Skin of body (tissue), 1 donor: ENCODE measurements at regions not wholly inside any gene's neighbourhood (a gene's known extent, or its start where the extent isn't known, plus 50 kb on each side); places are given as distances from the start of the nearest gene placed in this dataset.

Experiments used
- DNase-seq: peaks from one replicate; lab custom pipeline; 2025; lab: John Stamatoyannopoulos, UW

DNA sequence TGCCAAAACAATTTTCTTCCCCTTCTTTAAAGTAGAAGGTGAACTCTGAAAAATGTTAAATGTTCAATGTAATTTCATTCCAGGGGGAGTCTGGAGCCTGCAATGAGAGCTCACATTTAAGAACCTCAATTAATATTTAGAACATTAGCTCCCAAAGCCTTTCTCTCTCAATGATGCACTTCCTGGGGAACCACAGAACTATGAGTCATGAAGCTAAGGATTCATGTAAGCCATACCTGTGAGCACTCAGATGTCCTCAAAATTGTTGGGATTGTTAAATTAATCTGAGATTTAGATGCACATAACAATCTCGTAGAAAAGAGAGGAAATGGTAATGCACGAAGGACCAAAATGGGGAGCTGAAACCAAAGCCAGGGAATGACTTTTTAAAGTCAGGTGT lies 244.2 kb upstream of the LRIG1 start:
- no peak for DNase-seq

DNA sequence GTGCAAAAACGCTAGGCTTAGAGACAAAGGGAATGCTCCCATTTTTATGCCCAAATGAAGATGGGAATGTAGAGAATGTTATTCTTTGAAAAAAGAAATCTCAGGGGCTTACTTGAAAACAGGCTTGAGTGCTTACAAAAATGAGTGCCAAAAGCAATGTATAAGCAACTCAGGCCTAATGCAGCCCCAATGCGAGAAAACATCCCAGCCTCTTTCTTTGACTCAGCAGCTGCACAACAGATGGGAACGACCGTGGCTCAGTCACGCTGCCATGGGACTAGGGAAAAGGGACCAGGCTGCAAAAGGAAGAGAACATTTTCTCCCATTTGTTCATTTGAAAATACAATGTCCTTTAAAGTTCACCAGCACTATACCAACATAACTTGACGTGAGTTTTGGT lies 246.4 kb upstream of the LRIG1 start:
- peak; percentile 87 for DNase-seq

DNA sequence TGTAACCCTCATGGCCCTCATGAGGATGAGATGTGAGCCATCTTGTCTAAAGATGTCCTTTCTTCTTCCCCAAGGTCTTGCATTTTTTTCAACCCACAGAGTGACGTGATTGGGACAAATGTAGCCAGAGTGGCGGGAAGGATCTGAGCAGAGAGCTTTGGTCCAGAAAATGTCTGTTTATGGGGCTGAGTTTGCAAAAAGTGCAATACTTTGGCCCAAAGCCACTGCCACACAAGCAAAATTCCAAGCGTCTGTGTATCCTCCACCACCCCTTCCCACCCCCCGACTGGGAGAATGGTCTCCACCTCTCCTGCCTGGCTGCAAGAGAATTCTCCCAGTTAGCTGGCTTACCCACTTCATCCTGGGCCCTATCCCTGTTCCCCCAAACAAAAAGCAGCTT lies 246.9 kb upstream of the LRIG1 start:
- peak; percentile 82 for DNase-seq

GRCh38 chr3:66748175-66748876 lies 247.5 kb upstream of the LRIG1 start:
- DNase-seq, result no peak

DNA sequence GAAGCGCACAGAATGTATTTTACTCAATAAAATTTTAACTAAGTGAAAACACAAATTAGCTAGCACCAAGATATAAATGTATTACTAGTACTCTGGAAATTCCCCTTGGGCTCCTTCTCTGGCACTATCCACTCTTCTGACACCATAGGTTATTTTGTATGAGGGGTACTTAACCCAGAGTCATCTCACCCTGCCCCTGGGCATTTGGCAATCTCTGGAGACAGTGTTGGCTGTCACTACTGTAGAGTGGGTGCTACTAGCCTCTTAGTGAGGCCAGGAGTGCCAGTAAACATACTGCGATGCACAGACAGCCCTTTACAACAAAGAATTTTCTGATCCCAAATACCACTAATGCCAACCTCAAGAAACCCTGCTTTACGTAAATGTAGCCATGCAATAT lies 246.3 kb upstream of the KBTBD8 start:
- DNase-seq, result no peak

- no peak for DNase-seq
Observed at GRCh38 chr3:66753670-66754069, 244.4 kb upstream of the KBTBD8 start.

GRCh38 chr3:66754613-66755012 lies 243.5 kb upstream of the KBTBD8 start:
- no peak for DNase-seq

GRCh38 chr3:66755924-66756323 lies 242.2 kb upstream of the KBTBD8 start:
- no peak for DNase-seq

DNA sequence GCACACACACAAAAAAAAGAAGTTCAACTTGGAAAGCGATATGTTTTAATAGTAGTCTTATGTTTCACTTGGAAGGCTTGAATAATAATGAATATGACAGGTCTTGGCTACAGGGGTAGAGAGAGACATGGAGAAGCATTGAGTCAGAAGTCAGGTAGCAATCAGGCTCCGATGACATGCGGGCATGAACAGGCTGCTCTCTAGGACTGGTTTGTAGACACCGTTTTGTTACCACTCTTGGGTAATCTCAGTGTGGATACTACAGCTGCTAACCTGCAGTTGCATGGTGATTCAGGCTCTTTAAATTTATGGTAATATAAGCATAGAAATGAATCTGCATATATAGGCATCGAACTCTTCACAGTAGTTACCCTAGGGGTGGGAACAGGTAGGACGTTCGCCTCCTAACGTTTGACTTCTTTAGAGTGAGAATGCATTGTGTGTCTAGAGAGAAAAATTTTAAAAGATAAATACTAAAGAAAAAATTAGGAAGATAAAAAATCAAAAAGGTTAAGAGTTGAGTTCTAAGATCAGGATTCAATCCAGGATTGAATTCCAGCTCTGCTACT lies 241.6 kb upstream of the KBTBD8 start:
- no peak for DNase-seq

DNA sequence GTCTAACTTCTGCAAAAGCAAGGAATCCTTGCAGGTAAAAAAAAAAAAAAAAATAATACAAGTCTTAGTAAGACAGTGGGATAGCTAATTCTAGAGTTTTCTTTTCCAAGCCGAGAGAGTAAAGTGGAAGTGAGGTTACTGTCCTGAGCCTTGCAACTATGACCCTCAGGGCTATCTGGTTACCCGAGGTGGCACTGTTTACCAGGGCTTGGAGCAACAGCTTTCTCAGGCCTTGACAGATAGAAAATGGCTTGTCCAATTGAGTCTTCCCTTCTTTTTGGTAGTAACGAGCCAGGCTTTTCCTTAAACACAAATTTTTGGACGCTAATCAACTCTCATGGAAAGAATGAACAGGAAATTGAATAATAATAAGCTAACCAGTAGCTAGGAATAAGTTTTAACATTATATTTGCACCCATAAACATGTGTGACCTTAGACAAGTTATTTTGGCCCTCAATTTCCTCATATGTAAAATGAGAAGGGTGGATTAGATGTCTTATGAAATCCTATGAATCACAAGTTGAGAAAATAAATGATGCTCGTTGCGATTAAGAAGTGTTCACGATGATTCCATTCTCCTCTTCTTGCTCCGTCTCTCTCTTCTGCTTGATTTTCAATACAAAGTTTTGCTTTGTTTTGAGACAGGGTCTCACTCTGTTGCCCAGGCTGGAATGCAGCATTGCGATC lies 236.9 kb upstream of the KBTBD8 start:
- no peak for DNase-seq

GRCh38 chr3:66762916-66763693 lies 235.0 kb upstream of the KBTBD8 start:
- DNase-seq, result peak; percentile 47

- DNase-seq, result no peak
Observed at GRCh38 chr3:66778107-66778506, 220.0 kb upstream of the KBTBD8 start.

- DNase-seq, result no peak
Observed at GRCh38 chr3:66778777-66779176, 219.3 kb upstream of the KBTBD8 start.

DNA sequence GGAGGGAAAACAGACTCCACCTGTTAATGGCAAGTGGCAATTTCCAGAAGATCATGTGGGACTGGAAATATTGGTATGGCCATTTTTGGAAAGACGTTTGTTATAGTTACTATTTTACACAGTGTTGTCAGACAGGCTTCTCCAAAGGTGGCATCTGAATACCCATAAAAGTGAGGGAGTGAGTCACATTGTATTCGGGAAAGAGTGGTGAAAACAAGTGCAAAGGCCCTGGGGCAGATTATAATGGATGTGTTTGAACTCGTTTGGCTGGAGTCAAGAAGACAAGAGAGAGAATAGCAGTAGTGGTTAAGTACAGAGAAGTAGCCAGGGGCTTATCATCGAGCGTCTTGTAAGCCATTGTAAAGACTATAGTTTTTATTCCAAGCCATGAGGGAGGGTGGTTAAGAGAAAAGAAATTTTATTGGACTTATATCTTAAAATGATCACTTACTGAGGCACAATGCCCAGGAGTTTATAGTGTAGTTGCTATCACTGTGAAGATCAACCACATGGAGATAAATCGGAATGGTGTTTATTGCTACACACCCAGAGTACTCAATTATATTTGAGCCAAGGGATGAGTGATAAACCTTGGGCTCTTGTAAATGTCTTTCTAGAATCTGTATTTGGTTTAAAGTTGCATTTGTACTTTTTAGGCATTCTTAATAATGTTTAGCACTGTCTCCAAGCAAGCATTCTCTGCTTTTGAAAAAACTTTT lies 212.8 kb upstream of the KBTBD8 start:
- peak; percentile 8 for DNase-seq

DNA sequence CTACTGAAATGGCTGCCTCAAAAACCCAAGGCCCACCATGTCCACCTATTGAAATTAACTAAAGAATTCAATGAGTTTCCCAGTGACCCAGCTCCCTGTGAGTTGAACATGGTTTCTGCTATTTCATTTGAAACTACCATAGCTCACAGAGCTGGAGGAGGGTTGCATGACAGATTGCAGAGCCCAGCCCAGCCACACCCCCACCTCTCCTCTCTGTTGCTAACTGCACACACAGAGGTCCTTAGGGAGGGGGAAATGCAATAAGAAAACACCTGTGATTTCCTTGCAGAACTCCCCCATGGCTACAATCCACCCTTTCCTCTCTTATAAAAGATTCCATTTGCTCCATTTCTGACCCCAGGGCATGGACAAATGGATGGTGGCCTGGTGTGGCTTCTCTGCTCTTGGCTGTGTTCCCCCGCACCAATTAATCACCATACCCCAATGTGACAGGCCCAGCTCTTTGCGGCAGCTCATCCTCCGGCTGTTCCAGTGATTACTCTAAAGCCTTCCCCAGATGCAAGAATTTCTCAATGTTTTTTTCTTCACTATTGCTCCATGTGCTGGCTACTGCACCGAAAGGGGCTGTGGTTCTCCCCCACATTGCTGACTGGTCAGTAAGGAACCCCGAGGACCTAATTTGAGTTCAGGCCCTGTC lies 208.4 kb upstream of the KBTBD8 start:
- DNase-seq, result no peak

GRCh38 chr3:66792086-66792485 lies 206.0 kb upstream of the KBTBD8 start:
- peak; percentile 52 for DNase-seq

DNA sequence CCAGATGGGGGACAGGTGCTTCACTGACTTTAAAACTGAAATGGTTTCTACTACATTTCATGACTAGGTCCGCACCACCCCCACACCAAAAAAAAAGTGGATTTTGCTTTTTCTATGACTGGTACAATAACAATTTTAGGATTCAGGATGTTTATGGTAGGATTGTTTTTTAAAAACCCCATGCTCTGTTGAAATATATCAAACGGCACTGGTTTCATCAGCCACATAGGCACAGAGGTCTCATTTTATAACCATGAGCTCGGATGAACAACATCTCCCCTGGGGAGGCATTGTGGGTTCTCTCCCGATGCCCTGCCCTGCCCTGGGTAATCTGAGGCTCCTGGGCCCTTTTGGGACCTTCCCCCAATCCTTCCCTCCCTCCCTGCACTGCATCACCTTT lies 202.7 kb upstream of the KBTBD8 start:
- DNase-seq, result no peak

DNA sequence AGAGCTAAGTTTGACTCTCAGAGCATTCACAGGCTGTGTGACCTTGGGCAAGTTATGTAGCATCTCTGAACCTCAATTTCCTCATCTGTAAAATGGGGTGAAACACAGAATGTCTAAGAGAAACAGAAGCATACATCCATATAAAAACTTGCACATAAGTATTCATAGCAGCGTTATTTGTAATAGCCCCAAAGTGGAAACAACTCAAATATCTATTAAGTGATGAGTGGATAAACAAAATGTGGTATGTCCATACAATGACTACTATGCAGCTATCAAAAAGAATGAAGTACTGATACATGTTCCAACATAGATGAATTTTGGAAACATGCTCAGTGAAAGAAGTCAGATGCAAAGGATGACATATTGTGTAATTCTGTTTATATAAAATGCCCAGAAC lies 201.8 kb upstream of the KBTBD8 start:
- no peak for DNase-seq

DNA sequence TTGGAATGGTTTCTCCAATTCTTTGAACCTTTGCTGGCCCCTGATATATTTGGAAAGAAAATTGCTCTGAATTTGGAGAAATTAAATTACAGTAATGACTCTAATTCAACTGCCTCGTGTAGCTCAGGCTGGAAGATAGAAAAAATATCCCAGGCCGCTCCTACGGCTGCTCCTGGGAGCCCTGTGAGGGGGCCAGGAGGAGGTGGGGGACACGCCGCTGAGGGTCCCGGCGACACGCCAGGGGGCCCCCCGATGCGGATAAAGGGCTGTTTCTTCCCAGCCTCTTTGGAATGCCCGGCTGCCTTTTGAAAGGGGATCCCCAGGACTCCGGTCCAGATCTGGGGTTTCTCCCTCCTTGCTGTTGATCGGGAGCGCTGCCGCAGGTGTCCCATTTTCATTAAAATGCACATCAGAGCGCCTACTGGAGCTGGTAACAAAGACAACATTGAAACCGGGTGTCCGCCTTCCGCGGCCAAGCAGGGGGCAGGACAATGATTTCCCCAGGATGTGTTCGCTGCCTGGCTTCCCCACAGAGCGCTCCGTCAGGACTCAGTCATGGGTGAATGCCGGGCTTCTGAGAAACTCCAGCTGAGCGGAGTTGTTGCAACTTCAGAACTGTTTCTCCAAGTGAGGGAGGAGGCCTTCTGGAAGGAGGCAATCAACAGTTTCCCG lies 200.1 kb upstream of the KBTBD8 start:
- peak; percentile 50 for DNase-seq

DNA sequence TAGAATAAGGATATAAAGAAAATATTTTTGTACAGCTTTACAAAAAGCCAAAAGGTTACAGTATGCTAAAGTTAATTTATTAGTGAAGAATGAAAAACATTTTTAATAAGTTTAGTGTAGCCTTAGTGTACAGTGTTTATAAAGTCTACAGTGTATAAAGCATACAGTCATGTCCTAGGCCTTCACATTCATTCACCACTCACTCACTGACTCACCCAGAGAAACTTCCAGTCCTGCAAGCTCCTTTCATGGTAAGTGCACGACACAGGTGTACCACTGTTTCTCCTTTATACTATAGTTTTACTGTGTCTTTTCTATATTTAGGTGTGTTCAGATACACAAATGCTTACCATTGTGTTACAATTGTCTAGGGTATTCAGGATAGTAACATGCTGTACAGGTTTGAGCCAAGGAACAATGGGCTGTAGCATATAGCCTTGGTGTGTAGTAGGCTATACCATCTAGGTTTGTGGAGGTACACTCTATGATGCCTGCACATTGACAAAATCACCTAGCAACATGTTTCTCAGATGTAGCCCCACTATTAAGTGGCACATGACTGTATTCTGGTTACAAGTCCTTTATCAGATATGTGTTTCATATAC lies 197.1 kb upstream of the KBTBD8 start:
- DNase-seq, result no peak
